NB4 (cell line): ENCODE measurements at regions not wholly inside any gene's neighbourhood (a gene's known extent, or its start where the extent isn't known, plus 50 kb on each side); places are given as distances from the start of the nearest gene placed in this dataset.

ENCODE experiments used
- CTCF ChIP-seq: IDR thresholded peaks from one replicate; pipeline ENCODE4 v1.5.1; 2012; ENCODE audit warnings: low read depth, low read length
- POLR2A ChIP-seq: IDR thresholded peaks from 2 replicates; pipeline ENCODE4 v1.6.1; 2011; ENCODE audit warnings: mild to moderate bottlenecking; ENCODE audit not compliant: insufficient read length; ENCODE audit errors: extremely low read depth

- TF ChIP-seq CTCF (no peak), POLR2A (no peak)
Measured at GRCh38 chr6:130537447-130537846, 171.6 kb downstream of the TMEM200A start.
